Neural progenitor cell (in vitro differentiated cells): ENCODE measurements at regions not wholly inside any gene's neighbourhood (a gene's known extent, or its start where the extent isn't known, plus 50 kb on each side); places are given as distances from the start of the nearest gene placed in this dataset.

Experiments used
- EZH2 ChIP-seq: fragments of 200-600 bp; sonication (generic); IDR thresholded peaks from 2 replicates; pipeline ENCODE4 v1.6.1; 2017; ENCODE audit warnings: antibody characterized with exemption, mild to moderate bottlenecking, moderate library complexity
- TF ChIP-seq, protein P1 (sequence below): fragments of 200-600 bp; sonication (generic); IDR thresholded peaks from 2 replicates; pipeline ENCODE4 v1.5.1; 2017; ENCODE audit warnings: antibody characterized with exemption, mild to moderate bottlenecking

DNA sequence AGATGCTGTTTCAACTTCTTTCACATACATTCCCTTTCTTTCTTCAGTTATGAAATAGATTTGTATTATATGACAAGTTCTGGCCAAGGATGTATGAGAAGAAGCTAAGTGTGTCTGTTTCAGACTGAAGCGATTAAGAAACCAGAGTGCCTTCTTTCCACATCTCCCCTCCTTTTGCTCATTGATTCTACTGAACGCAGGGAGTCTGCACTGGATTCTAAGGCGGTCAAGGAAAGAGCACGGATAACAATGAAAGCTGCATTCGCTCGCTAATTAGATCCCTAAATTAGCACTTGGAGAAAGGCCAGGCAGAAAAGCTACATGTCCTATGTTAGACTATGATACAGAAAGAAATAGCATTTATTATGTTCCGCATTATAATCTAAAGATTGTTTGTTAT is 267.7 kb downstream of the HAO1 start:
- no peak for TF ChIP-seq EZH2
- TF ChIP-seq, protein P1, sequence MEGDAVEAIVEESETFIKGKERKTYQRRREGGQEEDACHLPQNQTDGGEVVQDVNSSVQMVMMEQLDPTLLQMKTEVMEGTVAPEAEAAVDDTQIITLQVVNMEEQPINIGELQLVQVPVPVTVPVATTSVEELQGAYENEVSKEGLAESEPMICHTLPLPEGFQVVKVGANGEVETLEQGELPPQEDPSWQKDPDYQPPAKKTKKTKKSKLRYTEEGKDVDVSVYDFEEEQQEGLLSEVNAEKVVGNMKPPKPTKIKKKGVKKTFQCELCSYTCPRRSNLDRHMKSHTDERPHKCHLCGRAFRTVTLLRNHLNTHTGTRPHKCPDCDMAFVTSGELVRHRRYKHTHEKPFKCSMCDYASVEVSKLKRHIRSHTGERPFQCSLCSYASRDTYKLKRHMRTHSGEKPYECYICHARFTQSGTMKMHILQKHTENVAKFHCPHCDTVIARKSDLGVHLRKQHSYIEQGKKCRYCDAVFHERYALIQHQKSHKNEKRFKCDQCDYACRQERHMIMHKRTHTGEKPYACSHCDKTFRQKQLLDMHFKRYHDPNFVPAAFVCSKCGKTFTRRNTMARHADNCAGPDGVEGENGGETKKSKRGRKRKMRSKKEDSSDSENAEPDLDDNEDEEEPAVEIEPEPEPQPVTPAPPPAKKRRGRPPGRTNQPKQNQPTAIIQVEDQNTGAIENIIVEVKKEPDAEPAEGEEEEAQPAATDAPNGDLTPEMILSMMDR, result no peak
